AG09319 (cell line): ENCODE measurements at regions not wholly inside any gene's neighbourhood (a gene's known extent, or its start where the extent isn't known, plus 50 kb on each side); places are given as distances from the start of the nearest gene placed in this dataset.

Experiments
- DNase-seq: peaks from one replicate; pipeline ENCODE4 v3.0.0-alpha.2; 2010; ENCODE audit warnings: low read depth; ENCODE audit errors: extremely low read depth
- TF ChIP-seq, protein P1 (sequence below): IDR thresholded peaks from 2 replicates; pipeline ENCODE4 v1.5.1; 2011; ENCODE audit warnings: low read depth, mild to moderate bottlenecking, inconsistent platforms, low read length, moderate library complexity

DNA sequence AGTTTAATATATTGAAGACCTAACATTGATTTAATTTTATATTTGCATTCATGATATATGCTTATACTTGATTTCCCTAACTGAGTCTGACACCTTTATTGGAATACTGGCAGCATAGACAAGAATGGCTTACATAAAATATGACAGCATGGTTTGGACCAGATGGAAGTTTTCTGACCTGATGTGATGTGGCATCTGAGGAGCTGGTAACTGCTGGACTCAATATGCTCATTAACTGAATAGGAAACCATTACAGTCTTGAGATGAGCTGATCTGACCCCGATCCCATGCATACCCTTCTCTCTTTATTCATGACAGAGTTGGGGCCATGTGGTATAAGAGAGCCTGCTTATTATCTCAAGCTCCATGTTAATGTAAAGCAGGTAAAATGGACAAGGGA is 604.8 kb upstream of the SEL1L start:
- TF ChIP-seq, protein P1, sequence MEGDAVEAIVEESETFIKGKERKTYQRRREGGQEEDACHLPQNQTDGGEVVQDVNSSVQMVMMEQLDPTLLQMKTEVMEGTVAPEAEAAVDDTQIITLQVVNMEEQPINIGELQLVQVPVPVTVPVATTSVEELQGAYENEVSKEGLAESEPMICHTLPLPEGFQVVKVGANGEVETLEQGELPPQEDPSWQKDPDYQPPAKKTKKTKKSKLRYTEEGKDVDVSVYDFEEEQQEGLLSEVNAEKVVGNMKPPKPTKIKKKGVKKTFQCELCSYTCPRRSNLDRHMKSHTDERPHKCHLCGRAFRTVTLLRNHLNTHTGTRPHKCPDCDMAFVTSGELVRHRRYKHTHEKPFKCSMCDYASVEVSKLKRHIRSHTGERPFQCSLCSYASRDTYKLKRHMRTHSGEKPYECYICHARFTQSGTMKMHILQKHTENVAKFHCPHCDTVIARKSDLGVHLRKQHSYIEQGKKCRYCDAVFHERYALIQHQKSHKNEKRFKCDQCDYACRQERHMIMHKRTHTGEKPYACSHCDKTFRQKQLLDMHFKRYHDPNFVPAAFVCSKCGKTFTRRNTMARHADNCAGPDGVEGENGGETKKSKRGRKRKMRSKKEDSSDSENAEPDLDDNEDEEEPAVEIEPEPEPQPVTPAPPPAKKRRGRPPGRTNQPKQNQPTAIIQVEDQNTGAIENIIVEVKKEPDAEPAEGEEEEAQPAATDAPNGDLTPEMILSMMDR, result no peak
- DNase-seq, result no peak

DNA sequence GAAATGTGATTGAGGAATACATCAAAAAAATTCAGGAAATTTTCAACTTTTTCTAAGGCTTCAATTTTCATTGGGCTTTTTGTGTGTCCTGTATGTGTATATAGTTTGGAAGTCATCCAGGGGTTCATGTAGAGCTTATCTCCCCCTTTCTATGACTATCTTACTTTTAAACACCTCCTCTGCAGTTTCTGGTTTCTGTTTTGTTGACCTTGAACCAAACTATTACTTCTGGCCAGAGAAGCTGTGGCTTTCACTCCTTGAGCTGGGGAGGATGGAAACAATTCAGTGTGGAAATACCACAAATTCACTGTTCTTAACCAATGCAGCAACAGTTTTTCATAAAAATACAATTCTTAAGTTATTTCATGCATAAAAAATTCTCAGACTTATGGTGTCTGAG is 613.2 kb upstream of the SEL1L start:
- no peak for DNase-seq
- TF ChIP-seq, protein P1, result no peak

DNA sequence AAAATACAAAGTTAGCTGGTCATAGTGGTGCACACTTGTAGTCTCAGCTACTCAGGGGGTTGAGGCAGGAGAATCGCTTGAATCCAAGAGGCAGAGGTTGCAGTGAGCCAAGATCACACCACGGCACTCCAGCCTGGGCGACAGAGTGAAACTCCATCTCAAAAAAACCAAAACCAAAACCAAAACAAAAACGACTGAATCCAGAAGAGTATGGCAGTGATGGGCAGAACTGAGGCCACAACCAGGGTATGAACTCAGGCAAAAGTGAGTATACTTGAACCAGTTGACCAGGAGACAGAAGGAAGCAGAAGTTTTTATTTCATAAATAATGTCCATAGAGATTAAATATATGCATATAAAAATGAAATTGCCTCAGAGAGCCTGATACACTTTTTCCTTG is 620.0 kb upstream of the SEL1L start:
- TF ChIP-seq, protein P1, result no peak
- no peak for DNase-seq

DNA sequence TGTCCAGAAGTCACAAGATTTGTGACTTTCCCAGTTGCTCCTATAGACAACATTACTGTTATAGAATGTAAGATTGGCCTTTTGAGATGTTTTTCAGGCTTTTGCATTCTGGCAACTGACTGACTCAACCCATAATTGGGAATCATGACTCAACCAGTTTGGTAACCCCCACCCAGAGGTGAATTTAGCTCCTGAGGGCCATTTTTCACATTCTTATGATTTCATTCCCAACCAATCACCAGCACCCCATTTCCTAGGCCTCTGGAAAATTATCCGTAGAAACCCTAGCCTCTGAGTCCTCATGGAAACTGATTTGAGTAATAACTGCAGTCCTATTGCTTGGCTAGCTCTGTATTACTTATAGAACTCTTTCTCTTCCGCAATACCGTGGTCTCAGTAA is 626.0 kb upstream of the SEL1L start:
- TF ChIP-seq, protein P1, result no peak
- no peak for DNase-seq

DNA sequence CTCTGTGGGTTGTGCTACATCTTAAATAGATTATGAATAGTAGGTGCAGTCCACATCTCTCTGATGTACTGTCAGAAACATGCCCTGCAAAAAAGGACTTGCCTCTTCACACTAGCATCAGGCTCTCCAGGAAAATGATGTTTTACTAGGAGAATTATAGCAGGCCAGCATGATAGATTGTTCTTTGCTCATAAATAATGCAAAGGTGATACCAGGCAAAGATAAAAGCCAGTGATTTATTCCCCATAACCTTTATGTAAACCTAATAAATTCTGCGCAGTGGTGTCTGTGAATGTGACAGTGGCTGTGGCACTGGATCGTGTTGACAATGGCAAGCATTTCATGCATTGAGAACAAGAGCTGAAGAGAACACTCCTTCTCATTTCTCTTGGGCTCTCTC is 646.5 kb upstream of the SEL1L start:
- DNase-seq, result no peak
- TF ChIP-seq, protein P1, result no peak

DNA sequence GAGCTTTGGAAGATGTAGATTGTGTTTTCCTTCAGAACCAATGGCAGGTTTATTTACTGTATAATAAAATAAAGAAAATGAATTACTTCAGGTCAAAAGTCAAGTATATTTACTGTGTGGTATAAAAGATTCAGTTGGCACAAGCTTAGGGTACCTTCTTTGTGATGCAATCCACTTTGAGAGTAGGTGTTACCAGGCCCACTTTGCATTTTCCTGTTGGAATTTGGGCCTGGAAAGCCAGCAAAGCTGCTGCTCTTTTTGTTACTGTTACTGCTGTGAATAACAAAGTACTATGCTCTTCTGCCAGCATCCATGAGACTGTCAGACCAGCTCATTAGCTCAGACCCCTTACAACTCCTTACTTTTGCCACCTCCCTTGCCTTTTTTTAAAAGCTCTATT is 649.0 kb upstream of the SEL1L start:
- no peak for DNase-seq
- TF ChIP-seq, protein P1, result no peak

DNA sequence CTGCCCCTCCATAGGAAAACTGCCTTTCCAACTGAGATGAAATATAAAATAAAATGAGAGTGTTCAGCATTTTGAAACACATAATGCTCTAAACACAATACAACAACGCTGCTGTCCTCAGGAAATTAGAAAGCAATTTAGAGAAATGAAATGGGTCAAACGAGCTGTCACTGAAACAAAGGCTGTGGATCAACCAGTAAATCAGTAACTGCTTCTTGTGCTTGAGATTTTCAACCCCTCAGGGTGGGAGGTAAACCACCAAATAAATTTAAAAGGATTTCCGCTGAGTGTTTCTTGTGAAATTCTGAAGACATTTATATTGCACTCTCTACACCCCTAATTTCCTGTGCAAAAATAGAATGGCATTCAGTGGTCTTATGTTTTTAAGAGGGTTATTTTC is 657.1 kb upstream of the SEL1L start:
- DNase-seq, result no peak
- TF ChIP-seq, protein P1, result no peak
